ENCODE measurements at regions not wholly inside any gene's neighbourhood (a gene's known extent, or its start where the extent isn't known, plus 50 kb on each side); places are given as distances from the start of the nearest gene placed in this dataset.

DNA sequence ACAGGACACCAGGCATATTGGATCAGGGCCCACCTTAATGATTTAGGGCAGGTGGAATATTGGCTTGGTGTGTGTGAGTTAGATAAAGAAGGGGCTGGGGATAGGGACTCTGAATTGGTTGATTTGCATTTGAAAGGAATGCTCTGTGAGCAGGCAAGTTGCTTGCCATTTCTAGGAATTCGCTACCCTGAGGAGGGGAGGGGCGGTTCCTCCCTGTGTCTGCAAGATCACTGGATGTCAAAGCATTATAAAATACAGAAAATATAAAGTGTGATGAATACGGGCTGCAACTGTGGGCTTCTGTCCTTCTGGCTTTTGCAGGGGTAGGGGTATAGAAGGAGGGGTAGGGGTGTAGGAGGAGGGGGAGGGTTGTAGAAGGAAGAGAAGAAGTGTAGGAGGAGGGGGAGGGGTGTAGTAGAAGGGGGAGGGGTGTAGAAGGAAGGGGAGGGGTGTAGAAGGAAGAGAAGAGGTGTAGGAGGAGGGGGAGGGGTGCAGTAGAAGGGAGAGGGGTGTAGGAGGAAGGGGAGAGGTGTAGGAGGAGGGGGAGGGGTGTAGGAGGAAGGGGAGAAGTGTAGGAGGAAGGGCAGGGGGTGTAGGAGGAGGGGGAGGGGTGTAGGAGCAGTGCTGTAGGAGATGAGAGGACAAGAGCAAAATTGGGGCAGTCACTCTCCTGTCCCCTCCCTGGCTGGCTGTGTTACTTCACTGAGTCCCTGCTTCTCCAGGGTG is 238.0 kb upstream of the COPS8 start:
- TF ChIP-seq CTCF (IDR thresholded peaks at IDR 0.05): no peak
- ATAC-seq (no peak), DNase-seq (no peak)
- Histone ChIP-seq H3K27me3 (no peaks in the 10 kb centered on the region), H3K4me1 (no peaks in the 10 kb centered on the region), H3K4me3 (no peak overlapping the region), H3K36me3 (no peaks in the 10 kb centered on the region), H3K27ac (no peak overlapping the region), H3K9me3 (no peaks in the 10 kb centered on the region)
- intact Hi-C loops (cut with DNase I): no loop called here

- ATAC-seq: no peak
- no peak for TF ChIP-seq CTCF (IDR thresholded peaks at IDR 0.05)
- intact Hi-C loops (cut with DNase I): no loop called here
These were observed 237.2 kb upstream of the COPS8 start for GRCh38 chr2:236848501-236848900.

DNA sequence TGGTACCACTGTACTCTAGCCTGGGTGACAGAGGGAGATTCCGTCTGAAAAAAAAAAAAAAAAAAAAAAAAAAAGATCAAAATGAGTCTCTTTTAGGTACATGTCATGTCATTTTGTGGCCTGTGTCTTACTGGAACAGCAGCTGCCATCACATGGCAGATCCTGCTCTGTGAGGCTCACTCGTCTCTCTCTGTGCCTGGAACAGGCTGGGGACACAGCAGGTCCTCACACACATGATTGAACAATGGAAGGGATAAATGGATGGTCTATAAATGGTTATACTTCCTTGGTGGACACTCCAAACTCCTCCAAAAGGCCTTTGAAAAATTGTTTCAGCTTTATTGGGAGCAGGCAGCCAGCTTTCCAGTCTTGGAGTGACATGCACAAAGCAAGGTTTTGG is 236.2 kb upstream of the COPS8 start:
- no peak overlapping the region for H3K27ac ChIP-seq
- intact Hi-C loops (cut with DNase I): no loop called here
- ATAC-seq (no peak), DNase-seq (no peak)
- no peaks in the 10 kb centered on the region for H3K9me3 ChIP-seq
- no peak overlapping the region for H3K4me3 ChIP-seq
- no peaks in the 10 kb centered on the region for H3K27me3 ChIP-seq
- no peaks in the 10 kb centered on the region for H3K36me3 ChIP-seq
- no peak for TF ChIP-seq CTCF (IDR thresholded peaks at IDR 0.05)
- no peaks in the 10 kb centered on the region for H3K4me1 ChIP-seq

More at GRCh38 chr2:236848501-236848900, 237.2 kb upstream of the COPS8 start:
- Histone ChIP-seq H3K27me3 (no peaks in the 10 kb centered on the region), H3K4me3 (no peak overlapping the region), H3K36me3 (no peaks in the 10 kb centered on the region), H3K9me3 (no peaks in the 10 kb centered on the region), H3K27ac (no peak overlapping the region), H3K4me1 (no peaks in the 10 kb centered on the region)
- no peak for DNase-seq

DNA sequence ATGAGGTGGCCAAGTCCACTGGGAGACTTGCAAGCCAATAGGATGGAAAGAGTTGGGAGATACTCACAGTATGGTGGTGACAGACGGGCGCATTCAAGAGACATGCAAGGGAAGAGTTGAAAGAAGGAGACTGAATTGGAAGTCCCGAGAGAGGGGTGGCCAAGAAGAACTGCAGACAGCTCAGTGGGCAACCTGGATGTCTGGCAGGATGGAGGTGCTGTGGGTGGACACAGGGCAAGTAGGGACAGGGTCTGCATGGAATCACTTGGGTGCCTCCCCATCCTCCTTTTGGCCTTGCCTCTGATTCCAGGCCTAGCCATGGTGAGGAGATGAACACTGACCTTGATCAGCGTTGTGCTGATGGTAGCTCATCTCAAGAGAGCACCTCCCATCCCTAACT is 235.7 kb upstream of the COPS8 start:
- no peak overlapping the region for H3K27ac ChIP-seq

DNA sequence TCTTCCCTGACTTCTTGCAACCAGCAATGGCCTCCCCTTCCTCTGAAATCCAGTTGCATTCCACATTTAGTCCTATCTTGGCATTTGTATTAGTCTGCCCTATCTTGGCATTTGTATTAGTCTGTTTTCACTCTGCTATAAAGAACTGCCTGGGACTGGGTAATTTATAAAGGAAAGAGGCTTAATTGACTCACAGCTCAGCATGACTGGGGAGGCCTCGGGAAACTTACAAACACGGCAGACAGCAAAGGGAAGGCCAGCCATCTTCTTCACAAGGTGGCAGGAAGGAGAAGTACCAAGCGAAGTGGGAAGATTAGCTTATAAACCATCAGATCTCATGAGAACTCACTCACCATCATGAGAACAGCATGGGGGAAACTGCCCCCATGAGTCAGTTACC is 234.5 kb upstream of the COPS8 start:
- no peak for ATAC-seq
- Histone ChIP-seq H3K4me3 (no peak overlapping the region), H3K4me1 (no peaks in the 10 kb centered on the region), H3K27ac (no peak overlapping the region), H3K27me3 (peaks cover 0 to 5% of the 10 kb centered on the region in 2 donors), H3K36me3 (no peaks in the 10 kb centered on the region), H3K9me3 (no peaks in the 10 kb centered on the region)
- DNase-seq: no peak
- no peak for TF ChIP-seq CTCF (IDR thresholded peaks at IDR 0.05)
- intact Hi-C loops (cut with DNase I): no loop called here

More for the DNA sequence above, 235.7 kb upstream of the COPS8 start:
- Histone ChIP-seq H3K9me3 (no peaks in the 10 kb centered on the region), H3K36me3 (no peaks in the 10 kb centered on the region), H3K4me1 (no peaks in the 10 kb centered on the region), H3K27me3 (no peaks in the 10 kb centered on the region), H3K4me3 (no peak overlapping the region)
- no peak for TF ChIP-seq CTCF (IDR thresholded peaks at IDR 0.05)
- no peak for DNase-seq
- ATAC-seq: no peak
- intact Hi-C loops (cut with DNase I): no loop called here

All from left lung (tissue), 4 donors.